Cardiac fibroblast (primary cell): ENCODE measurements at regions not wholly inside any gene's neighbourhood (a gene's known extent, or its start where the extent isn't known, plus 50 kb on each side); places are given as distances from the start of the nearest gene placed in this dataset.

Experiments used
- DNase-seq, 2 donors: peaks; one replicate each; pipeline versions ENCODE4 v3.0.0 to v3.0.0-alpha.2; 2010; ENCODE audit warnings: low read depth in 2 of 2
- H3K4me3 ChIP-seq, 2 donors: replicated peaks in 1 of 2; 1 replicate in 1 of 2; 2 replicates in 1 of 2; pipeline ENCODE4 v1.5.1; 2011; ENCODE audit warnings: low read depth in 2 of 2, low read length in 2 of 2, mild to moderate bottlenecking in 2 of 2, moderate library complexity in 1 of 2
- CTCF ChIP-seq: IDR thresholded peaks from one replicate; pipeline ENCODE4 v1.5.1; 2011; ENCODE audit warnings: low read depth, mild to moderate bottlenecking, low read length, inconsistent platforms

GRCh38 chr4:181216501-181216900 lies 1026.7 kb upstream of the TENM3 start:
- TF ChIP-seq CTCF, result no peak
- no peak overlapping the region for H3K4me3 ChIP-seq
- no peak for DNase-seq

- no peak overlapping the region for H3K4me3 ChIP-seq
- TF ChIP-seq CTCF, result no peak
- DNase-seq, result no peak
These were observed 1023.3 kb upstream of the TENM3 start for GRCh38 chr4:181219783-181220416.

GRCh38 chr4:181224852-181225251 lies 1018.4 kb upstream of the TENM3 start:
- no peak for TF ChIP-seq CTCF
- H3K4me3 ChIP-seq, result no peak overlapping the region
- DNase-seq, result no peak

GRCh38 chr4:181225616-181226261 lies 1017.5 kb upstream of the TENM3 start:
- no peak for TF ChIP-seq CTCF
- DNase-seq, result no peak
- H3K4me3 ChIP-seq, result no peak overlapping the region

- TF ChIP-seq CTCF, result no peak
- no peak overlapping the region for H3K4me3 ChIP-seq
These were observed 1008.1 kb upstream of the TENM3 start for GRCh38 chr4:181234951-181235680.

GRCh38 chr4:181245326-181245725 lies 997.9 kb upstream of the TENM3 start:
- no peak overlapping the region for H3K4me3 ChIP-seq
- no peak for TF ChIP-seq CTCF
- no peak for DNase-seq

More at GRCh38 chr4:181234951-181235680, 1008.1 kb upstream of the TENM3 start:
- DNase-seq, result no peak
